ENCODE measurements at regions not wholly inside any gene's neighbourhood (a gene's known extent, or its start where the extent isn't known, plus 50 kb on each side); places are given as distances from the start of the nearest gene placed in this dataset.

GRCh38 chr2:34387536-34387935 is 788.4 kb upstream of the FAM98A start:
- Histone ChIP-seq H3K4me3 (no peak overlapping the region), H3K4me1 (no peaks in the 10 kb centered on the region), H3K9me3 (no peaks in the 10 kb centered on the region), H3K27ac (no peak overlapping the region), H3K27me3 (no peaks in the 10 kb centered on the region), H3K36me3 (no peaks in the 10 kb centered on the region)
- intact Hi-C loops (cut with DNase I; ENCODE audit: low total_unique reads): no loop called here
- DNase-seq: no peak
- no peak for TF ChIP-seq POLR2A (IDR thresholded peaks at IDR 0.05)

DNA sequence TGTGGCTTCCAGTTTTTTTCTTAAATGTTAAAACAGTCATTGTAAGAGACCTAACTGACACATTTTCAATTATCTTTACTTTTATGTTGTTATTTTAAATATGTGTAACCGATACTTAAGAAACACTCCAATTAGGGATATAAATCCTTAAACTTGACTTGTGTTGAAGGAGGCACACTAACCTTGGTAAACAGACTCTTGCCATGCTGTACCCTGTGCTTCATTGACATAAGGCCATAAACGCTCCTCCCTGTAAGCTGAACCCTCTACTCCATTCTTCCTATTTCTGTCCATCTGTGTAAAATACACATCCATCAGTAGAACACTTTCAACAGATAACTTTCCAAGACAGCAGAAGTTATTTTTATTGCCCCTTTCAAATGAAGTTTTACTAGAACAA is 780.5 kb upstream of the FAM98A start:
- TF ChIP-seq POLR2A (IDR thresholded peaks at IDR 0.05) (no peak), CTCF (IDR thresholded peaks at IDR 0.05) (no peak)
- no peaks in the 10 kb centered on the region for H3K27me3 ChIP-seq
- no peak for DNase-seq
- H3K27ac ChIP-seq: no peak overlapping the region
- H3K9me3 ChIP-seq: no peaks in the 10 kb centered on the region
- H3K4me1 ChIP-seq: no peaks in the 10 kb centered on the region
- no peaks in the 10 kb centered on the region for H3K36me3 ChIP-seq
- intact Hi-C loops (cut with DNase I; ENCODE audit: low total_unique reads): no loop called here
- H3K4me3 ChIP-seq: no peak overlapping the region

GRCh38 chr2:34373586-34374233 is 774.6 kb upstream of the FAM98A start:
- intact Hi-C loops (cut with DNase I; ENCODE audit: low total_unique reads): no loop called here
- Histone ChIP-seq H3K27ac (no peak overlapping the region), H3K4me1 (no peaks in the 10 kb centered on the region), H3K4me3 (no peak overlapping the region), H3K9me3 (no peaks in the 10 kb centered on the region), H3K27me3 (no peaks in the 10 kb centered on the region), H3K36me3 (no peaks in the 10 kb centered on the region)
- no peak for DNase-seq
- no peak for TF ChIP-seq CTCF (IDR thresholded peaks at IDR 0.05)
- TF ChIP-seq POLR2A (IDR thresholded peaks at IDR 0.05): no peak

- TF ChIP-seq POLR2A (IDR thresholded peaks at IDR 0.05) (no peak), CTCF (IDR thresholded peaks at IDR 0.05) (no peak)
- Histone ChIP-seq H3K4me3 (no peak overlapping the region), H3K36me3 (no peaks in the 10 kb centered on the region), H3K4me1 (no peaks in the 10 kb centered on the region), H3K9me3 (no peaks in the 10 kb centered on the region), H3K27me3 (no peaks in the 10 kb centered on the region), H3K27ac (no peak overlapping the region)
- intact Hi-C loops (cut with DNase I; ENCODE audit: low total_unique reads): no loop called here
- no peak for DNase-seq
These were observed 773.9 kb upstream of the FAM98A start for GRCh38 chr2:34372967-34373366.

- TF ChIP-seq CTCF (IDR thresholded peaks at IDR 0.05) (no peak), POLR2A (IDR thresholded peaks at IDR 0.05) (no peak)
- Histone ChIP-seq H3K27me3 (no peaks in the 10 kb centered on the region), H3K4me1 (no peaks in the 10 kb centered on the region), H3K36me3 (no peaks in the 10 kb centered on the region), H3K4me3 (no peak overlapping the region), H3K9me3 (no peaks in the 10 kb centered on the region), H3K27ac (no peak overlapping the region)
- intact Hi-C loops (cut with DNase I; ENCODE audit: low total_unique reads): no loop called here
- DNase-seq: no peak
These were observed 772.6 kb upstream of the FAM98A start for GRCh38 chr2:34371711-34372110.

DNA sequence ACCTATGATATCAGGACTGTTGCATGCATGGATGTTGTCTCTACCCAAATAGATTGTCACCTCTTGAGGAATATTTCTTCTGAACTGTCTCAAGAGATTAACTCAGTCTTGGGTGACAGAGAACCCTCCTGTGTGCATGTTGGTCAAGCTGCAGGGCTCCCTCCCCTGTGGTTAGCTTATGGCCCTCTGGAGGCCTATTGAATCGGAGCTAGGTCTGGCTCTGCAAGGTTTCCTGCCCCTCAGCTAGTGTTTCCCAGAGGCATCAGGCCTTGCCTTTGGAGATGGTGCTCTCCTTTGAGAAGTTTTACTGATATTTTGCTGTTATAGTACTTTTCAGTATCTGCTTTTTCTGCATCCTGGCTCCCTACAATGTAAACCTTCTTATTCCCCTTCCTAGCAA is 769.2 kb upstream of the FAM98A start:
- Histone ChIP-seq H3K27ac (no peak overlapping the region), H3K4me3 (no peak overlapping the region), H3K4me1 (no peaks in the 10 kb centered on the region), H3K36me3 (no peaks in the 10 kb centered on the region), H3K27me3 (no peaks in the 10 kb centered on the region), H3K9me3 (no peaks in the 10 kb centered on the region)
- TF ChIP-seq CTCF (IDR thresholded peaks at IDR 0.05): no peak
- no peak for TF ChIP-seq POLR2A (IDR thresholded peaks at IDR 0.05)
- intact Hi-C loops (cut with DNase I; ENCODE audit: low total_unique reads): no loop called here
- DNase-seq: no peak

Data from uterus (tissue), 3 donors.